CD4-positive, alpha-beta T cell treated with Interleukin-15 for 4 hours (primary cell): ENCODE measurements at regions not wholly inside any gene's neighbourhood (a gene's known extent, or its start where the extent isn't known, plus 50 kb on each side); places are given as distances from the start of the nearest gene placed in this dataset.
"Not testable (repeated sequence)": the region's sequence is repeated elsewhere in the genome, so short reads cannot be mapped to it uniquely, and the experiment has no call there.

Experiments
- DNase-seq: peaks from one replicate; pipeline ENCODE4 v3.0.0-alpha.2; 2020; ENCODE audit warnings: low spot score

GRCh38 chr5:34447424-34447823 lies 208.7 kb upstream of the RAI14 start:
- DNase-seq = no peak

GRCh38 chr5:34449639-34450038 lies 206.5 kb upstream of the RAI14 start:
- DNase-seq = no peak

GRCh38 chr5:34450338-34450737 lies 205.8 kb upstream of the RAI14 start:
- no peak for DNase-seq

- DNase-seq = no peak
Measured at GRCh38 chr5:34452170-34452828, 203.8 kb upstream of the RAI14 start.

- no peak for DNase-seq
Measured at GRCh38 chr5:34455098-34455497, 201.0 kb upstream of the RAI14 start.

- DNase-seq = no peak
Measured at GRCh38 chr5:34459908-34460307, 196.2 kb upstream of the RAI14 start.

- no peak for DNase-seq
Measured at GRCh38 chr5:34460496-34460895, 195.6 kb upstream of the RAI14 start.

GRCh38 chr5:34464829-34465228 lies 191.3 kb upstream of the RAI14 start:
- no peak for DNase-seq

- peak; percentile 66 for DNase-seq
Measured at GRCh38 chr5:34465301-34465700, 190.8 kb upstream of the RAI14 start.

GRCh38 chr5:34466519-34467388 lies 189.4 kb upstream of the RAI14 start:
- DNase-seq = not testable (repeated sequence)

- no peak for DNase-seq
Measured at GRCh38 chr5:34467436-34467835, 188.7 kb upstream of the RAI14 start.

GRCh38 chr5:34467984-34468383 lies 188.1 kb upstream of the RAI14 start:
- DNase-seq = not testable (repeated sequence)

GRCh38 chr5:34469971-34470370 lies 186.2 kb upstream of the RAI14 start:
- DNase-seq = no peak

- DNase-seq = peak; percentile 31
Measured at GRCh38 chr5:34474573-34475021, 181.5 kb upstream of the RAI14 start.

GRCh38 chr5:34475249-34475966 lies 180.7 kb upstream of the RAI14 start:
- DNase-seq = no peak

GRCh38 chr5:34476941-34477565 lies 179.1 kb upstream of the RAI14 start:
- no peak for DNase-seq

GRCh38 chr5:34480810-34481528 lies 175.2 kb upstream of the RAI14 start:
- DNase-seq = no peak

GRCh38 chr5:34483442-34484033 lies 172.6 kb upstream of the RAI14 start:
- no peak for DNase-seq

- DNase-seq = no peak
Measured at GRCh38 chr5:34484216-34484920, 171.8 kb upstream of the RAI14 start.

- DNase-seq = no peak
Measured at GRCh38 chr5:34485768-34486030, 170.4 kb upstream of the RAI14 start.
